Smooth muscle cell (in vitro differentiated cells): ENCODE measurements at regions not wholly inside any gene's neighbourhood (a gene's known extent, or its start where the extent isn't known, plus 50 kb on each side); places are given as distances from the start of the nearest gene placed in this dataset.
"Not testable (repeated sequence)": the region's sequence is repeated elsewhere in the genome, so short reads cannot be mapped to it uniquely, and the experiment has no call there.

Experiments used
- DNase-seq: peaks from one replicate; lab custom pipeline; 2025; ENCODE audit not compliant: unreplicated experiment; lab: John Stamatoyannopoulos, UW
- H2AFZ ChIP-seq: fragments of 200-600 bp; sonication (generic); 2 replicates; pipeline ENCODE4 v1.6.0; 2016; ENCODE audit warnings: antibody characterized with exemption, low read depth, mild to moderate bottlenecking
- H3F3A ChIP-seq: fragments of 200-600 bp; sonication (generic); 2 replicates; pipeline ENCODE4 v1.6.0; 2017; ENCODE audit warnings: antibody characterized with exemption, low read depth
- H3K27ac ChIP-seq: fragments of 200-600 bp; sonication (generic); 2 replicates; pipeline ENCODE4 v1.5.1; 2016; ENCODE audit warnings: low read depth, mild to moderate bottlenecking
- H3K27me3 ChIP-seq: fragments of 200-600 bp; sonication (generic); 2 replicates; pipeline ENCODE4 v1.6.1; 2016; ENCODE audit warnings: low read depth, mild to moderate bottlenecking
- H3K36me3 ChIP-seq: fragments of 200-600 bp; sonication (generic); 2 replicates; pipeline ENCODE4 v1.5.1; 2016; ENCODE audit warnings: low read depth
- H3K4me1 ChIP-seq: fragments of 200-600 bp; sonication (generic); 2 replicates; pipeline ENCODE4 v1.5.1; 2016; ENCODE audit warnings: low read depth
- H3K4me2 ChIP-seq: fragments of 200-600 bp; sonication (generic); 2 replicates; pipeline ENCODE4 v1.6.0; 2016; ENCODE audit warnings: mild to moderate bottlenecking
- H3K4me3 ChIP-seq: fragments of 200-600 bp; sonication (generic); 2 replicates; pipeline ENCODE4 v1.5.1; 2016; ENCODE audit warnings: mild to moderate bottlenecking
- H3K79me2 ChIP-seq: fragments of 200-600 bp; sonication (generic); 2 replicates; pipeline ENCODE4 v1.6.0; 2016; ENCODE audit warnings: low read depth, mild to moderate bottlenecking
- H3K9ac ChIP-seq: fragments of 200-600 bp; sonication (generic); 2 replicates; pipeline ENCODE4 v1.6.0; 2016; ENCODE audit warnings: low read depth
- H3K9me3 ChIP-seq: fragments of 200-600 bp; sonication (generic); replicated peaks from 2 replicates; pipeline ENCODE4 v1.5.1; 2016; ENCODE audit warnings: low read depth
- H4K20me1 ChIP-seq: fragments of 200-600 bp; sonication (generic); 2 replicates; pipeline ENCODE4 v1.6.0; 2016; ENCODE audit warnings: low read depth
- WGBS: methylation state at CpG from one replicate; pipeline ENCODE4 v1.1.7; 2016; ENCODE audit warnings: low lambda C conversion rate; 5-methylcytosine and 5-hydroxymethylcytosine counted together
- TF ChIP-seq, protein P1 (sequence below): fragments of 200-600 bp; sonication (generic); IDR thresholded peaks from 2 replicates; pipeline ENCODE4 v1.5.1; 2017; ENCODE audit warnings: borderline replicate concordance, mild to moderate bottlenecking, antibody characterized with exemption; ENCODE audit not compliant: insufficient read depth, poor library complexity, severe bottlenecking

DNA sequence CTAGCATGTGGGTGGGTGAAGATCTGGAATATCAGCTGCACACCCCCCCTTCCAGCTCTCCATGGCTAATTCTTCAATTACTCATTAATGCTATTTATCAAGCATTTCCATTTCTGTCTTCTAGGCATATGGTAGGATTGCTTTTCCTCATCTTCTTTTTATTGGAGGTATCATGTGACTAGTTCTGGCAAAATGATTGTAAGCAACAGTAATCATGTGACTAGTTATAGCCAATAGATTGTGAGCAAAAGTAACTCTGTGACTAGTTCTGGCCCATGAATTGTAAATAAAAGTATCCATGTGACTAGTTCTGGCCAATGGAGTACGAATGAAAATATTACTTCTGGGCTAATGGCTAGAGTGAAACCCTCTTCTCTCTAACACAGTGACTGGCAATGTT, 107.0 kb upstream of the TMEM132E start:
- Histone ChIP-seq H3K36me3 (no peaks in the 10 kb centered on the region), H3K79me2 (no peaks in the 10 kb centered on the region)
- WGBS: 73% methylated on average over 1 of the region's 1 CpG

DNA sequence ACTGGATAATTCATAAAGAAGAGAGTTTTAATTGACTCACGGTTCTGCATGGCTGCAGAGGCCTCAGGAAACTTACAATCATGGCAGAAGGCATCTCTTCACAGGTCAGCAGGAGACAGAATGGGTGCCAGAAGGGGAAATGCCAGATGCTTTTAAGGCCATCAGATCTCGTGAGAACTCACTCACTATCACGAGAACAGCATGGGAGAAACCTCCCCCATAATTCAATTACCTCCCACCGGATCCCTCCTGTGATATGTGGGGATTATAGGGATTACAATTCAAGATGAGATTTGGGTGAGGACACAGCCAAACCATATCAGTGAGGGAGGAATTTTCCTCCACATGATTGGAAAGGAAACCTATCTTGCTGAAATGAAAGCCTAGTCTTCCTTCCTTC, 108.1 kb upstream of the TMEM132E start:
- WGBS: 61% methylated on average over 4 of the region's 4 CpGs
- not testable (repeated sequence) for H3K4me2 ChIP-seq, DNase-seq

More for the DNA sequence above, 107.0 kb upstream of the TMEM132E start:
- no peak overlapping the region for H3K9ac ChIP-seq
- TF ChIP-seq, protein P1, sequence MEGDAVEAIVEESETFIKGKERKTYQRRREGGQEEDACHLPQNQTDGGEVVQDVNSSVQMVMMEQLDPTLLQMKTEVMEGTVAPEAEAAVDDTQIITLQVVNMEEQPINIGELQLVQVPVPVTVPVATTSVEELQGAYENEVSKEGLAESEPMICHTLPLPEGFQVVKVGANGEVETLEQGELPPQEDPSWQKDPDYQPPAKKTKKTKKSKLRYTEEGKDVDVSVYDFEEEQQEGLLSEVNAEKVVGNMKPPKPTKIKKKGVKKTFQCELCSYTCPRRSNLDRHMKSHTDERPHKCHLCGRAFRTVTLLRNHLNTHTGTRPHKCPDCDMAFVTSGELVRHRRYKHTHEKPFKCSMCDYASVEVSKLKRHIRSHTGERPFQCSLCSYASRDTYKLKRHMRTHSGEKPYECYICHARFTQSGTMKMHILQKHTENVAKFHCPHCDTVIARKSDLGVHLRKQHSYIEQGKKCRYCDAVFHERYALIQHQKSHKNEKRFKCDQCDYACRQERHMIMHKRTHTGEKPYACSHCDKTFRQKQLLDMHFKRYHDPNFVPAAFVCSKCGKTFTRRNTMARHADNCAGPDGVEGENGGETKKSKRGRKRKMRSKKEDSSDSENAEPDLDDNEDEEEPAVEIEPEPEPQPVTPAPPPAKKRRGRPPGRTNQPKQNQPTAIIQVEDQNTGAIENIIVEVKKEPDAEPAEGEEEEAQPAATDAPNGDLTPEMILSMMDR: no peak
- DNase-seq: no peak
- no peak overlapping the region for H2AFZ ChIP-seq
- no peaks in the 10 kb centered on the region for H3K9me3 ChIP-seq
- no peak overlapping the region for H3K4me2 ChIP-seq
- no peak overlapping the region for H3K27ac ChIP-seq
- no peak overlapping the region for H3K4me3 ChIP-seq
- H3K27me3 ChIP-seq: peaks cover 13% of the 10 kb centered on the region
- no peaks in the 10 kb centered on the region for H3F3A ChIP-seq
- peaks cover 9% of the 10 kb centered on the region for H3K4me1 ChIP-seq
- H4K20me1 ChIP-seq: no peaks in the 10 kb centered on the region

DNA sequence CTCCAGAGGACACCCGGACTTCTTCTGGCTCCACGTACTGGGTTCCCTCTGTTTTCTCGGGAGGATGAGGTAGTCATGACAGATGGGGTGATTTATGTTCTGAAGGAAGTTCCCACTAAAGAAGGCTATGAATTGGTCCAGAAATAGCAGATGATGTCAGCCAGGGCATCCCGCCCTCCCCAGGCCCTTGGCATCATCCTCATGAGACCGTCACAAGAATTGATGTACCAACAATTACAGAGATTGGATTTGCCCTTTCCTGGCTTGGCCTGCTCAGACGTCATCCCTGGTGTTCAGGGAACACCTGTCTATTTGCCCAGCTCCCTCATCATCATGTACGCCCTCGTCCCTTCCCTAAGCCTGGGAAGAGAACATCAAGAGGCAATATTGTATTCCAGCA, 102.8 kb upstream of the CCL1 start:
- Histone ChIP-seq H3K9ac (no peak overlapping the region), H3K4me2 (no peak overlapping the region), H3K9me3 (no peaks in the 10 kb centered on the region), H3K27me3 (peaks cover 32% of the 10 kb centered on the region), H3K36me3 (no peaks in the 10 kb centered on the region), H3K79me2 (no peaks in the 10 kb centered on the region), H4K20me1 (no peaks in the 10 kb centered on the region), H3K4me3 (no peak overlapping the region), H3K4me1 (no peaks in the 10 kb centered on the region), H3K27ac (no peak overlapping the region), H3F3A (no peaks in the 10 kb centered on the region), H2AFZ (no peak overlapping the region)
- TF ChIP-seq, protein P1: no peak
- 91% methylated on average over 8 of the region's 8 CpGs for WGBS
- no peak for DNase-seq

More for the DNA sequence above, 108.1 kb upstream of the TMEM132E start:
- H4K20me1 ChIP-seq, H3K36me3 ChIP-seq, H3K79me2 ChIP-seq, H3K9me3 ChIP-seq, H3K4me1 ChIP-seq, H3K9ac ChIP-seq, H3K27ac ChIP-seq, H3F3A ChIP-seq, H3K4me3 ChIP-seq, H2AFZ ChIP-seq: not testable (repeated sequence)
- peaks cover 14% of the 10 kb centered on the region for H3K27me3 ChIP-seq

DNA sequence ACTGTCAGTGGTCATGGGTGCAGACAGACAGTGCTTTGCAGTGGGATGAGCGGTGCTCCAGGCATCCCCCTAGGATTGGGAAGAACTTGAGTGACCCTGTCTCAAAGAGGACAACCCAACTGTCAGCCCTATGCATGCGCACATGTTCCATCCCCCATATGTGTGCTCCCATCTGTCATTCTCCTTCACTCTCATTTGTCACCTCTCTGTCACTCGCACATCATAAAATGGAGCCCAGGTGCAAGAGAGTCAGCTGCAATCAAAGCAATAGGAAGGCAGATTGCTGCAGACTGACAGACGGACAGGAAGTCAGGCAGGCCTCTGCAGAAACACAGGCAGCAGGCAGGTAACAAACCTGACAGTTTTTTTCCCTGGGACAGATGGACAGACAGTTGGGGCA, 101.8 kb upstream of the CCL1 start:
- Histone ChIP-seq H2AFZ (no peak overlapping the region), H3K36me3 (no peaks in the 10 kb centered on the region), H3K79me2 (no peaks in the 10 kb centered on the region), H3K4me3 (no peak overlapping the region), H3K4me1 (no peaks in the 10 kb centered on the region), H3K9me3 (no peaks in the 10 kb centered on the region), H3K27me3 (peaks cover 35% of the 10 kb centered on the region), H3K27ac (no peak overlapping the region), H3K4me2 (no peak overlapping the region), H3K9ac (no peak overlapping the region), H4K20me1 (no peaks in the 10 kb centered on the region), H3F3A (no peaks in the 10 kb centered on the region)
- TF ChIP-seq, protein P1: no peak
- 89% methylated on average over 4 of the region's 4 CpGs for WGBS
- no peak for DNase-seq
